HepG2 (cell line): ENCODE measurements at regions not wholly inside any gene's neighbourhood (a gene's known extent, or its start where the extent isn't known, plus 50 kb on each side); places are given as distances from the start of the nearest gene placed in this dataset.

ENCODE experiments used
- ATAC-seq: fragments of 200-7000 bp; cut with Tn5 transposase; 3 replicates; pipeline ENCODE4 v1.9.1; 2020; ENCODE audit warnings: mild to moderate bottlenecking, moderate library complexity
- BruUV-seq: library from RNA; stranded (reverse); fragments of 400-500 nt; replicated peaks from 2 replicates; lab custom pipeline; 2021; lab: Mats Ljungman, UMichigan
- CTCF ChIA-PET: fragments of 300-600 bp; formaldehyde crosslinking; extraction: SDS; loops from one replicate; lab custom pipeline; 2021; ENCODE audit warnings: low total read pairs, inconsistent platforms, low intra/inter-chr PET ratio; lab: Yijun Ruan, JAX
- POLR2A ChIA-PET: fragments of 350-600 bp; sonication (Branson Sonifier 250); formaldehyde crosslinking; loops from one replicate; lab custom pipeline; 2020; ENCODE audit warnings: antibody characterized with exemption, inconsistent platforms; lab: Yijun Ruan, JAX
- DNase-seq: peaks from one replicate; pipeline ENCODE4 v3.0.0-alpha.2; 2015; ENCODE audit warnings: low spot score
- FAIRE-seq: peaks from 3 replicates; lab custom pipeline; 2011; peaks lifted over from hg19 to GRCh38; lab: Jason Lieb, UNC
- H2AFZ ChIP-seq: one replicate; pipeline ENCODE4 v1.6.1; 2011; ENCODE audit warnings: low read length, inconsistent platforms
- H3K27ac ChIP-seq: fragments of 300-600 bp; 3 replicates; pipeline ENCODE4 v1.8.0; 2011; ENCODE audit warnings: mixed run types, mild to moderate bottlenecking, mixed read lengths, low read length, inconsistent platforms; ENCODE audit not compliant: insufficient read depth; ENCODE audit errors: extremely low read length
- H3K27me3 ChIP-seq, 2 experiments: fragments of 200-600 bp in 1 of 2; 2 replicates in 1 of 2; 3 replicates in 1 of 2; pipeline versions ENCODE4 v1.6.0 to v1.8.0; 2011; ENCODE audit warnings: low read length in 2 of 2, mild to moderate bottlenecking in 2 of 2, moderate library complexity in 2 of 2, inconsistent platforms in 1 of 2; ENCODE audit not compliant: insufficient read depth in 2 of 2, control insufficient read depth in 1 of 2
- H3K36me3 ChIP-seq, 2 experiments: fragments of 200-600 bp in 1 of 2; replicated peaks in 1 of 2; 2 replicates in 1 of 2; 3 replicates in 1 of 2; pipeline versions ENCODE4 v1.5.1 to v1.8.0; 2011; ENCODE audit warnings: low read length in 2 of 2, inconsistent platforms in 1 of 2; ENCODE audit not compliant: insufficient read depth in 2 of 2, control insufficient read depth in 1 of 2
- H3K4me1 ChIP-seq: 2 replicates; pipeline ENCODE4 v1.5.1; 2012; ENCODE audit warnings: low read length, inconsistent platforms; ENCODE audit not compliant: insufficient read depth
- H3K4me2 ChIP-seq: 2 replicates; pipeline ENCODE4 v1.6.0; 2011; ENCODE audit warnings: low read depth, low read length, inconsistent platforms
- H3K4me3 ChIP-seq, 3 experiments: fragments of 200-600 bp in 1 of 3; sonication (generic), shearing (Covaris generic) in 1 of 3; replicated peaks in 1 of 3; 2 replicates each; pipeline ENCODE4 v1.5.1; 2011 to 2016; ENCODE audit warnings: low read length in 3 of 3, inconsistent platforms in 2 of 3, low read depth in 2 of 3, mild to moderate bottlenecking in 2 of 3, control low read depth in 1 of 3, mixed read lengths in 1 of 3; ENCODE audit not compliant: insufficient read depth in 1 of 3
- H3K79me2 ChIP-seq: one replicate; pipeline ENCODE4 v1.6.1; 2011; ENCODE audit warnings: low read length, inconsistent platforms; ENCODE audit not compliant: insufficient read depth
- H3K9ac ChIP-seq: 2 replicates; pipeline ENCODE4 v1.6.0; 2011; ENCODE audit warnings: mild to moderate bottlenecking, low read depth, low read length, inconsistent platforms; ENCODE audit not compliant: insufficient read depth
- H3K9me3 ChIP-seq: 2 replicates; pipeline ENCODE4 v1.5.1; 2012; ENCODE audit warnings: mild to moderate bottlenecking, low read length
- H4K20me1 ChIP-seq: 2 replicates; pipeline ENCODE4 v1.6.0; 2011; ENCODE audit warnings: inconsistent platforms, mild to moderate bottlenecking, low read length, moderate library complexity; ENCODE audit not compliant: insufficient read depth
- LCORL ChIP-seq, 2 experiments: fragments of 450-650 bp in 1 of 2; sonication (generic) in 1 of 2; formaldehyde crosslinking in 1 of 2; IDR thresholded peaks; 2 replicates each; pipeline versions ENCODE4 v1.5.0 to v1.6.1; 2017 to 2020; ENCODE audit warnings: antibody characterized with exemption in 1 of 2, missing genetic modification reagents in 1 of 2
- MAFF ChIP-seq: IDR thresholded peaks from 2 replicates; pipeline ENCODE4 v1.6.1; 2011; ENCODE audit warnings: low read depth, low read length, improper control_type of control experiment
- MAFK ChIP-seq, 2 experiments: IDR thresholded peaks in 1 of 2; conservative IDR thresholded peaks in 1 of 2; 2 replicates each; pipeline ENCODE4 v1.6.1; 2011; ENCODE audit warnings: improper control_type of control experiment in 2 of 2, low read length in 2 of 2
- SSRP1 ChIP-seq: IDR thresholded peaks from 2 replicates; pipeline ENCODE4 v1.6.1; 2016; ENCODE audit warnings: control low read depth
- ZNF564 ChIP-seq: sonication (generic); formaldehyde crosslinking; IDR thresholded peaks from 2 replicates; pipeline ENCODE4 v1.8.1; 2023; ENCODE audit warnings: mild to moderate bottlenecking, missing genetic modification reagents
- WGBS: methylation state at CpG from one replicate; pipeline ENCODE4 v1.1.6; 2017; ENCODE audit warnings: low lambda C conversion rate; 5-methylcytosine and 5-hydroxymethylcytosine counted together
- in situ Hi-C: cut with HindIII; loops from 2 replicates; pipeline ENCODE4 v1.10.0; 2017; ENCODE audit warnings: low pct_unique_long_range_greater_than_20kb; ENCODE audit not compliant: extremely low pct_ligation_motif_present
- intact Hi-C: fragments of 100-400 bp; cut with micrococcal nuclease; formaldehyde crosslinking; loops from one replicate; pipeline ENCODE4 v1.10.0; 2022; ENCODE audit not compliant: unreplicated experiment

DNA sequence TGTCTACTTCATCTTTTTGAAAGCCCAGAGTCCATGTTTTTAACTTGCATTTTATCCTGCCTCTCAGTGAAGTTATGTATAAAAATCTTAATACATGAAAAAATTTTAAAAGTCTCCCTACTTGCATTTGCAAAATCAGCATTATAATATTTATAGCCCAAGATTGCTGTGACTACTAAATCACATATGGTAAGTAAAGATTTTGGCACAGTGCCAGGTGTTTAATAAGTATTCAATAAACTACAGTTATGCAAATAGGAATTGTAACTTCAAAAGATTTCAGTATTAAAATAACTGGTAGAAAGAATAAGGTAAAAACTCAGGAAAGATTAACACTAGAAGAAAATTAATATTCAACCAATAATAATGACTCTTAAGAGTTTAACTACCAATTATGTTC is 641.7 kb downstream of the LRRIQ3 start:
- Histone ChIP-seq H3K27ac (no peak overlapping the region), H4K20me1 (no peaks in the 10 kb centered on the region), H3K79me2 (no peaks in the 10 kb centered on the region), H3K9ac (no peak overlapping the region), H3K4me1 (no peaks in the 10 kb centered on the region), H3K27me3 (no peaks in the 10 kb centered on the region), H3K4me2 (no peak overlapping the region), H3K9me3 (peaks cover 83% of the 10 kb centered on the region), H3K4me3 (no peak overlapping the region), H3K36me3 (no peaks in the 10 kb centered on the region), H2AFZ (no peak overlapping the region)
- intact Hi-C loops (no loop called here), in situ Hi-C loops (no loop called here)
- ATAC-seq (no peak), FAIRE-seq (no peak), DNase-seq (no peak)
- TF ChIP-seq MAFK (conservative IDR thresholded peaks at IDR 0.05 in 1 of 2, IDR thresholded peaks at IDR 0.05 in 1 of 2; ENCODE audit: low read length in 2 of 2) (peak; percentile 14 to 15; a peak in 1 of 4 replicates), LCORL (IDR thresholded peaks at IDR 0.05) (peak; percentile 88), LCORL (CRISPR knock-in tag; IDR thresholded peaks at IDR 0.05) (no peak), MAFF (0 out of 2 replicates have a peak, but pooled peaks have one; percentile 9), ZNF564 (CRISPR knock-in tag) (no peak)
- no TSS peak for BruUV-seq
- CTCF ChIA-PET: no interaction called here
- POLR2A ChIA-PET: no interaction called here

DNA sequence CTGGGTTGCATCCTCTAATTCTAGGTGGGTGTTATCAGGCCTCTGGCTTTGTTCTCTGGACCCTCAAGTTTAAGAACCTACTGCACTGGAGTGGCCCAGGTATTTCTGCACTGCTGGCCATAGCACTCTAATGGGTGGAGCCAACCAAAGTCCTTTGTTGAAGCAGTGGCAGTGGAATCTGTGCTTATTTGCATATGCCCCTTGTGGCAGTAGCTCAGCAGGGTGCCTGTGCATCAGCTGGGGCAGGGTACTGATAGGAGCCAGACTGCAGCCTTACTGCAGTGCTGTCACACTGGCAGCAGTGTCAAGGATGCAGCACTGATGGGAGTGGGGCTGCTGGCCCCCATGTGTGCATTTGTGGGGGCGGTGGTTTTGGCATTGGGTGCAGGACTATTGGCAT is 660.6 kb downstream of the LRRIQ3 start:
- no peak for DNase-seq
- H4K20me1 ChIP-seq: no peaks in the 10 kb centered on the region
- whole genome bisulfite sequencing: 0% methylated on average over 1 of the region's 1 CpG
- no peak overlapping the region for H3K9ac ChIP-seq
- POLR2A ChIA-PET: no interaction called here
- no peak overlapping the region for H3K4me3 ChIP-seq
- CTCF ChIA-PET: no interaction called here
- H3K36me3 ChIP-seq: no peaks in the 10 kb centered on the region
- TF ChIP-seq SSRP1: no peak
- TF ChIP-seq, all 625 proteins: peak for 0
- Histone ChIP-seq H3K9me3 (peaks cover 89% of the 10 kb centered on the region), H3K79me2 (no peaks in the 10 kb centered on the region), H3K4me2 (no peak overlapping the region), H3K27ac (no peak overlapping the region), H3K4me1 (no peaks in the 10 kb centered on the region), H2AFZ (no peak overlapping the region), H3K27me3 (no peaks in the 10 kb centered on the region)
- in situ Hi-C loops (no loop called here), intact Hi-C loops (no loop called here)
- no TSS peak for BruUV-seq
- ATAC-seq: no peak
- FAIRE-seq: no peak
